ENCODE measurements at regions not wholly inside any gene's neighbourhood (a gene's known extent, or its start where the extent isn't known, plus 50 kb on each side); places are given as distances from the start of the nearest gene placed in this dataset.
"Not testable (repeated sequence)": the region's sequence is repeated elsewhere in the genome, so short reads cannot be mapped to it uniquely, and the experiment has no call there.

GRCh38 chr1:99444211-99444927 is 180.1 kb downstream of the PLPPR4 start:
- not testable (repeated sequence) for DNase-seq (ENCODE audit: low spot score)

DNA sequence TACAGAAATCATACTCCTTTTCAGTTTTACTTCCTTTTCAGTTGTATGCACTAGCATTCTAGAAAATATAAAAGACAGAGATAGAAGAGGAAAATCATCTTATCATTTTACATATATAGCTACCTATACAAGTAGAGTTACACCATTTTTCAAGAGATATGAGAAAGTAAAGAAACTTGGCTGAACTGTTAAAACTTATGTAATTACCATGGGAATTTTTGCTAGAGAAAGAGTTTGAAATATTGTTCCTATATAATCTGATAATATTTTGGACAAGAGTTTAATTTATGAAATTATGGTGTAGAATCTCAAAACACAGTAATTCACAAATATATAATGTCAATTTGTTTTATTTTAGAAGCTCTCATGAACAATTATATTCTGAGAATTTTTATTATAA is 180.8 kb downstream of the PLPPR4 start:
- DNase-seq (ENCODE audit: low spot score) = no peak

DNA sequence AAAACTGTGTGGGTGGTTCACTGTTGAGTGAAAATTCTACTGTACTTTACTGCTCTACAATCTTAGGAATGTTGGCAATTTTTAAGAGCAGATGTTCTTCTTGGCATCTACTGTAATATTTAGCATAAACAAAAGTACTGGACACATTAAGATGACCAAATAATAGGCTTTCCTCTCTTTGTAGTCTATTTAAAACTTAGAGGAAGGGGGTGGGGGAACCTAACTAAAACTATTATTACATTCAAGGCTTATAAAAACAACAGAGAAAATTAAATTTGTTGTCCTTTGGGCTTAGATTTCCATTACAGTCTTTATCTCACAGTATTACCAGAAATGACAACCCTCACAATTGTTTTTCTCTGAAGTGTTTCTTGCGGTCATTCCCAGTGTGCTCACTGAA is 181.2 kb downstream of the PLPPR4 start:
- DNase-seq (ENCODE audit: low spot score) = no peak

- no peak for DNase-seq (ENCODE audit: low spot score)
These were observed 183.4 kb downstream of the PLPPR4 start for GRCh38 chr1:99447721-99448120.

DNA sequence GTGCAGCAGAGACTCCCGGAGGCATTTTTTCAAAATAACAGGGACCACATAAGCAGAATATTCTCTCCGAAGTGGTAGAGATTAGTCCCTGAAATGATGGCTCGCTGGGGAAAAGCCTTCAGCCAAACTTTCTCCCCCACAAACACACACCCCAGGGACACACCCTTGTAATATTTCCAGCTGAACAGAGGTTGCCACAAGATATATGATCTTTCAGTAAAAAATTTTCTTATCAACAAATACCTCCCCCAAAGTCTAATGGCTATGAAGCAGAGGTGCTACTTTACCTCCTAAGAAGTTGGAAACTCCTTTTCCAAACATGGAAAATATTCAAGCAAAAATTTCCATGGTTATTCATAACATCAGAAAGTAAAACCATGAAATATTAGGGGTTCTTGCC is 190.2 kb upstream of the PALMD start:
- DNase-seq (ENCODE audit: low spot score) = no peak

DNA sequence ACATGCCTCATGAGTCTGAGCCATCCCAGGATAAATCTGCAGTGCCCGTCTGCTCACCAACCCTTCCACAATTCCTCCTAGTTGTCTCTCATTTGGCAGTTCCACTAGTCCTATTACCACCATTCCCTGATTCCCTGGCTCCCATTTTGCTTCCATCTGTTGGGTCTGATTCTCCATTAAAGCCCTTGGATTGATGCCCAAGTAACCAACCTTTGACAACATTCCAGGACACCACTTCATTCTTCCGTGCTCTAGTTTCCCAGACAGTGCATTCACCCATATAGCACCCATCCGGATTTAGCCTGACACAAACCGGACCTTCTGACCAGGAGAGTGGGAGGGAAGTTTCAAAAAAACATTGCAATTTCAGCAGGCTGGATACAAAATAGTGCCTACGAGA is 189.4 kb upstream of the PALMD start:
- DNase-seq (ENCODE audit: low spot score) = no peak

- DNase-seq (ENCODE audit: low spot score) = no peak
These were observed 188.3 kb upstream of the PALMD start for GRCh38 chr1:99457381-99458165.

DNA sequence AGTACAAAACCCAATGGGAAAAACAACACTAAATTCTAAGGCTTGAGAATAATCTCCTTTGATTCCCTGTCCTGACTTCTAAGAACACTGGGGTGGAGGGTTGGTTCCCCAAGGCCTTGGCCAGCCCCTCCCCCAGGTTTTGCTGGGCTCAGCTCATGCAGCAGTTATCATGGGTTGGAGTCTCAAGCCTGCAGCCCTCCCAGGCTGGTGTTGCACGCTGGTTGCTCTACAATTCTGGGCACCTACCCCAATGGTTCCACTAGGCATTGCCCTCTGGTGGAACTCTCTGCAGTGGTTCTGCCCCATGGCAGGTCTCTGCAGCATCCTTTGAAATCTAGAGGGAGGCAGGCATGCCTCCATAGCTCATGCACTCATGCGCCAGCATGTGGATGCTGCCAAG is 184.4 kb upstream of the PALMD start:
- no peak for DNase-seq (ENCODE audit: low spot score)

DNA sequence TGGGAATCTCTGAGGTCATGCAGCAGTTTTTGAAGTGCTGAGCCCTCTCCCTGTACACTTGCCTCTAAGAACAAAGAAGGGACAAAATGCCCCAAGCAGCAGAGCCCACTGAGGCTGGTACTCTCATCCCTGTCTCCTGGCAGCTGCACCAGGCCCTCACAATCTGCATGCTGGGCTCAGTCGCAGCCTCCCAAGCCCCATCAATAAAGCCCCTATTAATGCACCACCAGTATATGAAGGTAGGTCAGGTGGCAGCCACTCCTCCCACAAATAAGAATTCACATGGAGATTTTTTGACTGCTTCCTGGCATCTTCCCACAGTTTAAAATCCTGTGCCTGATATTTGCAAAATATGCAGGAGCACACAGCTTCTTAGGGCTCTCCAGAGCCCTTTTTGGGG is 181.2 kb upstream of the PALMD start:
- DNase-seq (ENCODE audit: low spot score) = no peak

GRCh38 chr1:99465176-99465900 is 180.6 kb upstream of the PALMD start:
- DNase-seq (ENCODE audit: low spot score) = no peak

DNA sequence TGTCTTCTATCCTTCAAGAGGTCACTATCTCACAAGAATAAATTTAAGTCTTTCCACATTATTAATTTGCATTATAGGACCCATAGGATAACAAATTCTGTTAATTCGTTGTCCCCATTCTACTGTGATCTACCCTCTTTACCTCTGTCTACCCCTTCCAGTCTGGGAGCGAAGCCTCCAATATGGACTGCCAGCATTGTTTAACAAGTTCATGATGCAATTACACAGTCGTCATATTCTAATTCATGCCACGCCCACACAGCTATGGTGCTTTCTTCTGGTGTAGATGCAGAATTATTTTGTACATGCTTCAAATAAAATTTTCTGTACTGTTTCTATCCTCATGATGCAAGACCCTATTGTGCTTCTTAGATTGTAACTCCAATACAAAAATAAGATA is 178.3 kb upstream of the PALMD start:
- no peak for DNase-seq (ENCODE audit: low spot score)

DNA sequence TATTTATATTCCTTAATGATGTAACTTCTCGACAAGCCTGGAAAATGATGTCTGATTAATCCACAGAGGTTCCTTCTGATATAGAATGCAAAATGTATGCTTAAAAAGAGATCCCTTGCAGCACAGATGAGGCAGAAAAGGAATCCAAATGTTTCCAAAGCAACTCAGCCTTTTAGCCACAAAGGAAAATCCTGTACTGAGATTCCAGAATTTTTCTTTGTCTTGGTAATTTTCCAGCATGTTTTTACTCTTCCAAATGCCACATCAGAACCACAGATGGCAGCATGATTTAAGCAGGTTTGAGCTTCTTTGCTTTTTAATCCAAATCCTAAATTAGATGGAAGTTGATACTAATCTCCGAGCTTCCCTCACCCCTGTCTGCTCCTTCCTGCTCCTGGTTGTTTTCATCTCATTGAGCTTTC is 176.4 kb upstream of the PALMD start:
- DNase-seq (ENCODE audit: low spot score) = no peak

GRCh38 chr1:99472893-99473292 is 173.0 kb upstream of the PALMD start:
- no peak for DNase-seq (ENCODE audit: low spot score)

DNA sequence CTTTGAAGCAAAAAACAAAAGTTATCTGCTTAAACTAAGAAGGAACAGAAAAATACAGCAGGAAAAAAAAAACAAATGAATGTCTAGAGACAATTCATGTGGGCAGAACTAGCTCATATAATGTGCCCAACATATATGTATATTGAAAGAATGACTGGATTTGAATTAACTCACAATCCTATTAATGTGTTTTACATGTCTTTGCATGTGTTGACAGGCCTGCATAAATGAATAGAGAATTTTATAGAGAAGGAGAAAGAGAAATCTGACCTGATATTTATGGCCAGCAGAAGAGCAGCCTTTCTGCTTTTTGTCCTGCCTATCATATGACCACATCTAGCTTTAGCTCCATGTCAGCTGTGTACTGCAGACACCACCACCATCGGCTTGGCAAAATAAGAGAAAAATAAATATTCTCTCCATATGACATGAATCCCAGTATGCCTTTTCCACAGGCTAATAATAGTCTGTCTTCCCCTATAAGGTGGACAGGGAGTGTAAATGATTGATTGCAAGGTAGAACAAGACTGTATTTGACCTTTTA is 171.5 kb upstream of the PALMD start:
- no peak for DNase-seq (ENCODE audit: low spot score)

GRCh38 chr1:99476058-99476457 is 169.9 kb upstream of the PALMD start:
- DNase-seq (ENCODE audit: low spot score) = no peak

GRCh38 chr1:99481391-99481996 is 164.4 kb upstream of the PALMD start:
- DNase-seq (ENCODE audit: low spot score) = peak; percentile 54

DNA sequence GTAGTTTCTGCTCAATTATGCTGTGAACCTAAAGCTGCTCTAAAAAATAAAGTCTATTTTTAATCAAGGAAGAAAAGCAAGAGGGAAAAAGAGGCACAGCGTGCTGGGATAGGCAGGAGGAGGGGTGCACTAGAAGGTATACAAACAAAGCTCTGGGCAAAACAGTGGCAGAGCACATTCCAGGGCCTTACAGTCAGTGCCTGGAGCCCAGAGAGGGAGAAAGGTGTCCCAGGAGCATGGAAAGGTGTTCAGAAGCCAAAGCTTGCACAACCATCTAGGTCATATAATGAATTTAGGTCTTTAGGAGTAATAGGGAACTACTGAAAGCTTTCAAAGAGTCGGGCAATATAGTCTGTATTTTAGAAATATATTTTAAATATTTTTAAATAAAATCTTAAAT is 163.6 kb upstream of the PALMD start:
- DNase-seq (ENCODE audit: low spot score) = no peak

DNA sequence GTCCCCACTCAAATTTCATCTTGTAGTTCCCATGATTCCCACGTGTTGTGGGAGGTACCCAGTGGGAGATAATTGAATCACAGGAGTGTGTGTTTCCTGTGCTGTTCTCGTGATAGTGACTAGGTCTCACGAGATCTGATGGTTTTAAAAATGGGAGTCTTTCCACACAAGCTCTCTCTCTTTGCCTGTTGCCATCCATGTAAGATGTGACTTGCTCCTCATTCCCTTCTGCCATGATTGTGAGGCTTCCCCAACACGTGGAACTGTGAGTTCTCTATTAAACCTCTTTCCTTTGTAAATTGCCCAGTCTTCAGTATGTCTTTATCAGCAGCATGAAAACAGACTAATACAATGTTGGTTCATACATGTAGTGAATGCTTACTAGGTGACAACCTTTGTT is 163.2 kb upstream of the PALMD start:
- DNase-seq (ENCODE audit: low spot score) = no peak

- DNase-seq (ENCODE audit: low spot score) = no peak
These were observed 155.9 kb upstream of the PALMD start for GRCh38 chr1:99490031-99490430.

DNA sequence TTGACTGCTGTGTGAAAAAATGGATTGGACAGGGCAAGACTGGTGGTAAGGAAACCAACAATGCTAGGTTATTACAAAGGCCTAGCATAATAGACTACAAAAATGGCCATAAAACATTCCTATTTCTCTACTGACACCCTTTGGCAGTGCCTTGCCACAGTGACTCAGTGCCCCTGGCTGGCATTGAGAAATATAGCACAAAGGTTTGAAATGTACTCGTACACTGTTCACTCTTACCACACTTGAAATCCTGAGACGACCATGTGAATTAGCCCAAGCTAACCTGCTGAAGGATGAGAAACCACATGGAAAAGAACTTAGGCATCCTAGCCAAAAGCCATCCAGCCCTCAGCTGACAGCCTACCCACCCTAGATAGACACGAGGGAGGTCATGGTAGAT is 149.8 kb upstream of the PALMD start:
- DNase-seq (ENCODE audit: low spot score) = no peak

DNA sequence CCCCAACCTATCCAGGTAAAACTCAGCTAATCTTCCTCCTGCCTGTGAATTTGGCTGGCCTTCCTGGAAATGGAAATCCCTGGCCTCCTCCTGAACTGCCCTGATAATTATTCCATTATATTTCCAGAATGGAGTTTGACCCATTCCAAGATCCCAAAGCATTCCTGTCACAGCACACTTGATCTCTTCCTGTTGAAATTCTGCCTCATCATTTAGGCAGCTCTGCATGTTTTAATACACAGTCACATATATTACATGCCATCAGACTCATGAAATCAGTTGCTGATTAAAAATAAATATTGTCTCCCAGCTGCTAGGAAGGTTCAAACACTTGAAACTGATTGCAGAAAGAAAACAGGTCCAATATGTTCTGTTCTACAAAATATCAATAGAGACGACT is 148.2 kb upstream of the PALMD start:
- no peak for DNase-seq (ENCODE audit: low spot score)

- no peak for DNase-seq (ENCODE audit: low spot score)
These were observed 145.4 kb upstream of the PALMD start for GRCh38 chr1:99500541-99500940.

Data from SW480 (cell line).